HG03280 (cell line): ENCODE measurements at regions not wholly inside any gene's neighbourhood (a gene's known extent, or its start where the extent isn't known, plus 50 kb on each side); places are given as distances from the start of the nearest gene placed in this dataset.
"Not testable (repeated sequence)": the region's sequence is repeated elsewhere in the genome, so short reads cannot be mapped to it uniquely, and the experiment has no call there.

Experiments
- ATAC-seq: cut with Tn5 transposase; IDR thresholded peaks from one replicate; pipeline ENCODE4 v1.9.1; 2021; ENCODE audit warnings: mild to moderate bottlenecking, moderate library complexity; ENCODE audit not compliant: unreplicated experiment

- no peak for ATAC-seq
These were observed 61.1 kb downstream of the MAD2L1 start for GRCh38 chr4:120005527-120005926.

GRCh38 chr4:120005076-120005475, 61.6 kb downstream of the MAD2L1 start:
- no peak for ATAC-seq

- no peak for ATAC-seq
These were observed 62.6 kb downstream of the MAD2L1 start for GRCh38 chr4:120004054-120004453.

GRCh38 chr4:120003193-120003592, 63.5 kb downstream of the MAD2L1 start:
- ATAC-seq = no peak

GRCh38 chr4:120001850-120002249, 64.8 kb downstream of the MAD2L1 start:
- no peak for ATAC-seq

GRCh38 chr4:120000591-120001296, 65.9 kb downstream of the MAD2L1 start:
- ATAC-seq = no peak

- ATAC-seq = not testable (repeated sequence)
These were observed 70.6 kb downstream of the MAD2L1 start for GRCh38 chr4:119996024-119996423.

GRCh38 chr4:119984996-119985395, 81.7 kb downstream of the MAD2L1 start:
- no peak for ATAC-seq

- no peak for ATAC-seq
These were observed 83.9 kb downstream of the MAD2L1 start for GRCh38 chr4:119982756-119983155.

GRCh38 chr4:119980456-119980855, 86.2 kb downstream of the MAD2L1 start:
- ATAC-seq = no peak

- no peak for ATAC-seq
These were observed 89.3 kb downstream of the MAD2L1 start for GRCh38 chr4:119977076-119977940.

- ATAC-seq = no peak
These were observed 95.1 kb downstream of the MAD2L1 start for GRCh38 chr4:119971431-119972084.

GRCh38 chr4:119962631-119963030, 104.0 kb downstream of the MAD2L1 start:
- no peak for ATAC-seq

- no peak for ATAC-seq
These were observed 107.7 kb downstream of the MAD2L1 start for GRCh38 chr4:119958983-119959382.

GRCh38 chr4:119955256-119955655, 111.4 kb downstream of the MAD2L1 start:
- no peak for ATAC-seq

GRCh38 chr4:119954487-119954886, 112.2 kb downstream of the MAD2L1 start:
- ATAC-seq = not testable (repeated sequence)

GRCh38 chr4:119946359-119946758, 120.3 kb downstream of the MAD2L1 start:
- ATAC-seq = no peak

GRCh38 chr4:119942806-119943205, 123.8 kb downstream of the MAD2L1 start:
- ATAC-seq = no peak

- no peak for ATAC-seq
These were observed 126.1 kb downstream of the MAD2L1 start for GRCh38 chr4:119940557-119940956.

GRCh38 chr4:119939071-119939995, 127.3 kb downstream of the MAD2L1 start:
- ATAC-seq = no peak

GRCh38 chr4:119937746-119938145, 128.9 kb downstream of the MAD2L1 start:
- ATAC-seq = no peak
